ENCODE measurements at regions not wholly inside any gene's neighbourhood (a gene's known extent, or its start where the extent isn't known, plus 50 kb on each side); places are given as distances from the start of the nearest gene placed in this dataset.

- no peak for DNase-seq
Measured at GRCh38 chr6:156647991-156648390, 129.2 kb upstream of the ARID1B start.

- DNase-seq = no peak
Measured at GRCh38 chr6:156647140-156647784, 129.9 kb upstream of the ARID1B start.

GRCh38 chr6:156646496-156646895 is 130.7 kb upstream of the ARID1B start:
- no peak for DNase-seq

- DNase-seq = no peak
Measured at GRCh38 chr6:156645097-156645496, 132.1 kb upstream of the ARID1B start.

GRCh38 chr6:156639009-156639721 is 138.0 kb upstream of the ARID1B start:
- no peak for DNase-seq

- DNase-seq = no peak
Measured at GRCh38 chr6:156638581-156638980, 138.6 kb upstream of the ARID1B start.

- peak; percentile 21 for DNase-seq
Measured at GRCh38 chr6:156634951-156635371, 142.2 kb upstream of the ARID1B start.

GRCh38 chr6:156634048-156634447 is 143.1 kb upstream of the ARID1B start:
- no peak for DNase-seq

- no peak for DNase-seq
Measured at GRCh38 chr6:156633291-156633690, 143.9 kb upstream of the ARID1B start.

GRCh38 chr6:156630613-156631302 is 146.4 kb upstream of the ARID1B start:
- no peak for DNase-seq

- DNase-seq = no peak
Measured at GRCh38 chr6:156628805-156629204, 148.4 kb upstream of the ARID1B start.

GRCh38 chr6:156627524-156627923 is 149.7 kb upstream of the ARID1B start:
- no peak for DNase-seq

- DNase-seq = no peak
Measured at GRCh38 chr6:156622185-156622584, 155.0 kb upstream of the ARID1B start.

GRCh38 chr6:156620331-156620730 is 156.8 kb upstream of the ARID1B start:
- DNase-seq = no peak

- DNase-seq = peak; percentile 69
Measured at GRCh38 chr6:156618600-156619205, 158.5 kb upstream of the ARID1B start.

GRCh38 chr6:156617941-156618340 is 159.2 kb upstream of the ARID1B start:
- no peak for DNase-seq

GRCh38 chr6:156617376-156617775 is 159.8 kb upstream of the ARID1B start:
- DNase-seq = peak; percentile 70

GRCh38 chr6:156616495-156616894 is 160.7 kb upstream of the ARID1B start:
- DNase-seq = no peak

GRCh38 chr6:156613996-156614395 is 163.2 kb upstream of the ARID1B start:
- DNase-seq = no peak

- no peak for DNase-seq
Measured at GRCh38 chr6:156612361-156612760, 164.8 kb upstream of the ARID1B start.

- DNase-seq = no peak
Measured at GRCh38 chr6:156602066-156602385, 175.2 kb upstream of the ARID1B start.

- no peak for DNase-seq
Measured at GRCh38 chr6:156601152-156602065, 175.8 kb upstream of the ARID1B start.

Data from tongue (tissue), 1 donor.